Inflammatory macrophage treated with lipopolysaccharide for 1 hour (primary cell): ENCODE measurements at regions not wholly inside any gene's neighbourhood (a gene's known extent, or its start where the extent isn't known, plus 50 kb on each side); places are given as distances from the start of the nearest gene placed in this dataset.
"Not testable (repeated sequence)": the region's sequence is repeated elsewhere in the genome, so short reads cannot be mapped to it uniquely, and the experiment has no call there.

ENCODE experiments used
- DNase-seq, 2 donors: peaks; one replicate each; pipeline ENCODE4 v3.0.0-alpha.2; 2020 to 2022

GRCh38 chr5:159543326-159543725, 213.0 kb upstream of the IL12B start:
- DNase-seq = no peak

- DNase-seq = peak; percentile 17 to 33
Observed at GRCh38 chr5:159545156-159545555, 214.9 kb upstream of the IL12B start.

GRCh38 chr5:159547466-159548195, 217.3 kb upstream of the IL12B start:
- peak in 1 of 2 donors; percentile 6 for DNase-seq

DNA sequence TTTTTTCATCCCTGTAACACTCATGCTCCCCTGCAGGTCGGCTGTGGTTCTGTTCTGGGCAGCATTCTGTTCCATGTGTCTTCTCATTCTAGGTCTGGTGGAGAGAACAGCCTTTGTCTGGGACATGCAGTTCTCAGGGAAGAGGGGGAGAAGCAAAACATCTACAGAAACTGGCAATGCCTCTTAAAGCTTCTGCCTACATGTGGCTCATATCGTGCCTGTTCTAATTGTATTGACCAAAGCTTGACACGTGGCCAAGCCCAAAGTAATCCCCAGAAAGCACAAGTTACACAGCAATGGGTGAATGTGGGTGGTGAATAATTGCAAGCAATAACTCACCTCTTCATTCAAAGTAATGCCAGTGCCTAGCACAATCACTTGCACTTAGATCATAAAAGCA, 218.2 kb upstream of the IL12B start:
- DNase-seq = no peak

- no peak for DNase-seq
Observed at GRCh38 chr5:159549046-159549445, 218.8 kb upstream of the IL12B start.

DNA sequence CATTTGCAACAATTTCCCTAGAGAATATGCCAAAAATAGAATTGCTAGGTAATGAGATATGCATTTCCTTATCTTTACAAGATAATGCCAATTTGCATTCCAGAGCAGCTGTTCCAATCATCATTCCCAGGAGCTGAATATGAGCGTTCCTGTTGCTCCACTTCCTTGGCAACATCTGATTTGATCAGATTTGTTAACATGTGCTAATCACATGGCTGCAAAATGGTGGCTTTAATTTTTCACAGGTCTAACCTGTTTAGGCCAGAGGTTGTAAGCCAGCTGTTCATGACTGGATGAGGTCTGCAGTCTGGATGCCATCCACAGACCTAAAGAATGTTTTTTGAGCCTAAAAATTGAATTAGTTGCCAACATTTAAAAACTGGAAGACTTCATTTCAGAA, 220.7 kb upstream of the IL12B start:
- no peak for DNase-seq

DNA sequence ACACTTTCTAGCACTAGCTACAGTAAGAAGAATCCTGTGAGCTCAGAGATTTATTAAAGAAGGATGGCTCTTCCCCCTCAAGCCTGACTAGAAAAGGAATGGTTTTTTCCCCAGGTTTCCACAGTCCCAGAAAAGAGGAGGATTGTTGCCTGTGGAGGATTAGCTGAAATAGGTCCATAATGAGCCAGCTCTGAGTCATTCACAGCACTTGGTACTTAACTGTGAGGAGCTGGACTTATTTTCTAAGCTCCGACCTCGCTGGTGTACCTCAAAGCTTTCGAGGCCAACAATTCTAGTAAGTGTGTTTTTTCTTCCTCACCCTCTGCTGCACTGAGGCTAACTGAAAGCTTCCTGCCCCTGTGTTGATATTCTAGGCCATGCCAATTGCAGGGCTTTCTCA, 222.5 kb upstream of the IL12B start:
- no peak for DNase-seq

GRCh38 chr5:159553792-159554191, 223.5 kb upstream of the IL12B start:
- no peak for DNase-seq

DNA sequence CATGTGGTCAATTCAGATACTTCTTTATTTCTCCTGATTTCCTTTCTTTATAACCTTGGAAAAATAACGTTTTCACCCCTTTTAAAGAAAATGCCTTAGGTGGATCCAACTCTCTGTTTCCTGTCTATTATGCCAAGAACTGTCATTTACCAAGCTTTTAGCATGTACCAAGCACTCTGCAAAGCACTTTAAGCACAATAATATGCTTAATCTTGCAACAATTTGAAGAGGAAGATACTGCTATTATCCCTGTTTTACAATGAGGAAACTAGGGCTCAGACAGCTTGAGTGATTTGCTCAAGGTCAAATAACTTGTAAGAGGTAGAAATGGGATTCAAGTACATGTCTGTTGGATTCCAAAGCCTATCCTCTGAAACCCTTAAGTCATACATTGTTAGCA, 224.8 kb upstream of the IL12B start:
- no peak for DNase-seq

GRCh38 chr5:159559337-159559736, 229.1 kb upstream of the IL12B start:
- DNase-seq = no peak

DNA sequence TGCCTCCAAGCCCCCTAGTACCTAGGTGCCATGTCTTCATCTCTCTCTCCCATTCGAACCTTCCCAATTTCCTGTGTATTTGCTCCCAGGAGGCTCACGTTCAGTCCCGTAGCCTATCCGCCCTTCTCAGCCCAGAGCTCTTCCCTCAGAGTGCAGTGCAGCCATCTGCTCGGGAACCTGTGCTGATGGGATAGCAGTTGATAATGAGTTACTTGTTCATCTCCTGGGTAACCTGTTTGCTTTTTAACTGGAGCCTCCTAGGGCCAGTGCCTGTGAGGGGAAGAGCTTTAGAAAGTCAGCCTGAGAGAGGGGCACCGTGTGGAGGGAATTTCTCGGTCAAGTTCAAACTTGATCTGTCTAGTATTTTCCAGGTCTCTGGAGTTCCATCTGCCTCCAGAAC, 229.8 kb upstream of the IL12B start:
- DNase-seq = no peak

- no peak for DNase-seq
Observed at GRCh38 chr5:159564031-159564430, 233.7 kb upstream of the IL12B start.

- no peak for DNase-seq
Observed at GRCh38 chr5:159566832-159567231, 236.5 kb upstream of the IL12B start.

- DNase-seq = no peak
Observed at GRCh38 chr5:159567461-159567860, 237.2 kb upstream of the IL12B start.

DNA sequence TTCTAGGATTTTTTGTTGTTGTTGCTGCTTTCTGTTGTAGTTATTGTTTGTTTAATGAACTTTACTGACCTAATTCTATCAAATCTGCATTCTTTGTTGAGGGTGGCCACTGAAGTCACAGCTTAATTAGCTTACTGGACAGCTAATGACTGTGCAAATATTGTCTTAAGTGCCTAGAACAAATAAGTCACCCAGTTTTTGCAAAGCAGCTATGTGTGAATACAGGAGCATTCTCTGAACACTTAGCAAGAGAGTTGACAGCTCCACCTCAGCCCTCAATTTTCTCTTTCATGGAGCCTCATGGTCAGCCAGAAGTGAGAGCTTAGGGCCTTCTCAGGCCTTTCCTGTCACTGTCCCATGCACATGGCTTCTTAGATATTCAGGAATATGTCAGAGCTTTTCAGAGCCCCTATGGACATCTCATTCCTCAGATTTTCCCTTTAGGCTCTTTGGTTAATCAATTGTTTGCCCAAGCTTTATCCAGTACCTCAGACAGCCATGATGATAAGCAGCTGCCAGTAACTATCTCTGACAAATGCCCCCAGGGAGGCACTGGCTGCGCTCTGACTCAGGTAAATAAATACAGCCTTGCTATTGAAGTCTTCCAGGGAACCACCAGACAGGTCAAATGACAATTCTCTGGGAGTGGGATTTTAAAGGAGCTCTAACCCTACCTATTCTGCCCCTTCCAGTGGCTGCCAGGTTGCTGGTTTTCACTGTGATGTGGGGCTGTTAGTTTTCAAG, 241.4 kb upstream of the IL12B start:
- no peak for DNase-seq

DNA sequence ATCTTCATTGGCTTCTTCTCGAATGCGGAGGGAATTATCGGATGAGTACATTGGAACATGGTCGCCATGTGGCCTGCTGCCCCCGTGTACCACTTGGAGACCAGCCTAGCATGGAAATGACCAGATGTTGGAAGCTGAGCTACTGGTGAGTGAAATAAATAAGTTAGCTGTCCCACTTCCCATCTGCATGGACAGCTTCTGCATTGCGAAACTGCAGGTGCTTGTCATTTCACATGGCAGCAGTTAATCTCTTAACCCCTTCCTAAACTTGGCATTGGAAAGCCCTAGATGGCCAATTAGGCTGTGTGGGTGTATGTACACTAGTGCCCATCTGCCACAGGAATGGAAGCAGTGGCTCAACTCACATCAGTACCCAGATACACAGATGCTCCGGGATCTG, 246.6 kb upstream of the IL12B start:
- DNase-seq = no peak

- DNase-seq = no peak
Observed at GRCh38 chr5:159581502-159582249, 251.4 kb upstream of the IL12B start.

DNA sequence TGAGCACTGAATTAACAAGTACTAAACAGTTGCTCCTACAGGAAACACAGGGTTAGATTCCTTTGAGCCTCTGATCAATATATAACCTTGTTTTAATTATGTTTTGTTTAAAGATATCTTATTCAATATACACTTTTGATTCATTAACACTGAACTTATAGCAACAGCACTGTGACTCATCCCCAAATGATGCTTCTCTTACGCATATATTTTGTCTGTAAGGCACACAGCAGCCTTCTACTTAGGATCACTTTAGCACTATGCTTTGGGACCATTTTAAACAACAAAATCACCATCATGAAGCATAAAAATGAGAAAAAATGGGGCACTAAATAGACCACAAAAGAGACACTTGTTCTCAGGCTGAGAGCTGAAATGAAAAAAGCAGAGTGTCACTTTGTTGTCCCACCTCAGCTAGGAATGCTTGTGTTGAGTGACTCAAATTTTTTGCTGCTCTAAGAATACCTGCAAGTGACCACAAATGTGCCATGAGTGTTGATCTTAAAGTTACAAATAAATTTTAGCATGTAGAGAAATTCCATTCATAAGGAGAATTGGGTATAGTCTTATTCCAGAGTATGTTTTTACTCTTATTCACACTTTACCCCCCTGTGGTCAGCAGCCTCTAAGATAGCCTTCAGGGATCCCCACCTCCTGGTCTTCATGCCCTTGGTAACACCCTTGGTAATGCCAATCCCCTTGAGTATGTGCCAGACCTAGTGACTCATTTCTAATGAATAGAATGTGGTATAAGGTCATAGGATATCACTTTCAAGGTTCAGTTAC, 252.7 kb upstream of the IL12B start:
- DNase-seq = no peak

- no peak for DNase-seq
Observed at GRCh38 chr5:159586921-159587320, 256.6 kb upstream of the IL12B start.

GRCh38 chr5:159588941-159589340, 258.7 kb upstream of the IL12B start:
- DNase-seq = no peak

DNA sequence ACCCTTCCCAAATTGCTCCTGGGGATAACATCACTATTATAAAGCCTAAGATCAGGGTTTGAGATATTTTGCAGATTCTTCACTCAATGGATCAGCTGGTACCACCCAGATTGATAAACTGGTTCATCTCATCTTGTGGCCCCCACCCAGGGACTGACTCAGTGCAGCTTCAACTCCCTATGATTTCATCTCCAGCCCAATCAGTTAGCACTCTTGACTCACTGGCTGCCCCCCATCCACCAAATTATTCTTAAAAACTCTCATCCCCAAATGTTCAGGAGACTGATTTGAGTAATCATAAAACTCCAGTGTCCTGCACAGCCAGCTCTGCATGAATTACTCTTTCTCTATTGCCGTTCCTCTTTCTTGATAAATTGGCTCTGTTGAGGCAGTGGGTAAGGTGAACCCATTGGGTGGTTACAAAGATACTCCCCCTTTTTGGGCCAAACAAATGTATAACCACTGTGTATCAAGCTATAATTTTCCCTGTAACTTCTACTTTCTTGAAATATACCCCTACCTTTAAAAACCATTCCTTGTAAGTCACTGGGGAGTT, 263.3 kb upstream of the IL12B start:
- DNase-seq = no peak

GRCh38 chr5:159595561-159595960, 265.3 kb upstream of the IL12B start:
- DNase-seq = not testable (repeated sequence)

- DNase-seq = peak; percentile 47 to 48
Observed at GRCh38 chr5:159601216-159601615, 270.9 kb upstream of the IL12B start.
